Endothelial cell of umbilical vein (primary cell): ENCODE measurements at regions not wholly inside any gene's neighbourhood (a gene's known extent, or its start where the extent isn't known, plus 50 kb on each side); places are given as distances from the start of the nearest gene placed in this dataset.

ENCODE experiments used
- BruUV-seq: library from RNA; stranded (reverse); fragments of 400-500 nt; replicated peaks from 2 replicates; lab custom pipeline; 2021; lab: Mats Ljungman, UMichigan
- CTCF ChIA-PET: fragments of 300-600, 350-600 bp; sonication (Branson Sonifier 250); formaldehyde crosslinking; loops from one replicate; lab custom pipeline; 2021; ENCODE audit warnings: antibody characterized with exemption, inconsistent platforms; lab: Charles Lee
- POLR2A ChIA-PET: fragments of 300-600, 350-600 bp; sonication (Branson Sonifier 250); formaldehyde crosslinking; loops from one replicate; lab custom pipeline; 2021; ENCODE audit warnings: antibody characterized with exemption, inconsistent platforms; lab: Charles Lee
- DNase-seq: peaks from one replicate; pipeline ENCODE4 v3.0.0-alpha.2; 2011; ENCODE audit warnings: low read depth, low spot score
- FAIRE-seq: peaks from 2 replicates; lab custom pipeline; 2011; peaks lifted over from hg19 to GRCh38; lab: Jason Lieb, UNC
- H2AFZ ChIP-seq: 2 replicates; pipeline ENCODE4 v1.6.0; 2012; ENCODE audit warnings: low read depth, low read length, control low read depth, inconsistent platforms
- H3K27ac ChIP-seq: 2 replicates; pipeline ENCODE4 v1.5.1; 2011; ENCODE audit warnings: low read depth, mild to moderate bottlenecking, control low read depth, low read length, moderate library complexity; ENCODE audit not compliant: insufficient read depth
- H3K27me3 ChIP-seq, 2 experiments: 2 replicates each; pipeline versions ENCODE4 v1.6.0 to v1.6.1; 2011; ENCODE audit warnings: low read length in 2 of 2, mixed read lengths in 1 of 2; ENCODE audit not compliant: control insufficient read depth in 2 of 2, insufficient read depth in 2 of 2
- H3K36me3 ChIP-seq, 2 experiments: 2 replicates in 1 of 2; 3 replicates in 1 of 2; pipeline ENCODE4 v1.5.1; 2011; ENCODE audit warnings: low read length in 2 of 2, mild to moderate bottlenecking in 1 of 2, moderate library complexity in 1 of 2; ENCODE audit not compliant: control insufficient read depth in 2 of 2, insufficient read depth in 2 of 2; ENCODE audit errors: extremely low read depth in 1 of 2
- H3K4me1 ChIP-seq: 3 replicates; pipeline ENCODE4 v1.5.1; 2011; ENCODE audit warnings: mild to moderate bottlenecking, low read length; ENCODE audit not compliant: control insufficient read depth, insufficient read depth; ENCODE audit errors: extremely low read depth
- H3K4me2 ChIP-seq: 2 replicates; pipeline ENCODE4 v1.6.1; 2011; ENCODE audit warnings: low read length, control low read depth, mixed read lengths; ENCODE audit not compliant: insufficient read depth
- H3K4me3 ChIP-seq, 3 experiments: fragments of 200-600 bp in 1 of 3; sonication (generic), shearing (Covaris generic) in 1 of 3; replicated peaks in 1 of 3; 2 replicates each; pipeline ENCODE4 v1.5.1; 2011 to 2016; ENCODE audit warnings: control low read depth in 3 of 3, low read length in 3 of 3, mild to moderate bottlenecking in 2 of 3, inconsistent platforms in 1 of 3, low read depth in 1 of 3, moderate library complexity in 1 of 3; ENCODE audit not compliant: insufficient read depth in 1 of 3
- H3K79me2 ChIP-seq: 2 replicates; pipeline ENCODE4 v1.6.0; 2012; ENCODE audit warnings: low read length, inconsistent platforms; ENCODE audit not compliant: control insufficient read depth, insufficient read depth
- H3K9ac ChIP-seq: replicated peaks from 2 replicates; pipeline ENCODE3; 2011; ENCODE audit warnings: low read length, control low read depth; ENCODE audit not compliant: insufficient read depth; ENCODE audit errors: extremely low read depth
- H3K9me1 ChIP-seq: replicated peaks from 3 replicates; pipeline ENCODE4 v1.6.0; 2011; ENCODE audit warnings: mild to moderate bottlenecking, low read length; ENCODE audit not compliant: control insufficient read depth, insufficient read depth; ENCODE audit errors: extremely low read depth
- H3K9me3 ChIP-seq: replicated peaks from 2 replicates; pipeline ENCODE4 v1.5.1; 2012; ENCODE audit warnings: low read length, inconsistent platforms; ENCODE audit not compliant: control insufficient read depth, insufficient read depth
- H4K20me1 ChIP-seq: replicated peaks from 2 replicates; pipeline ENCODE3; 2011; ENCODE audit warnings: mild to moderate bottlenecking, low read length; ENCODE audit not compliant: control insufficient read depth, insufficient read depth; ENCODE audit errors: extremely low read depth
- EZH2 ChIP-seq: IDR thresholded peaks from 2 replicates; pipeline ENCODE4 v1.6.1; 2012; ENCODE audit warnings: borderline replicate concordance, low read depth, mild to moderate bottlenecking, moderate library complexity, low read length, inconsistent platforms; ENCODE audit not compliant: severe bottlenecking
- FOS ChIP-seq: IDR thresholded peaks from 2 replicates; pipeline ENCODE4 v1.6.1; 2011; ENCODE audit warnings: mild to moderate bottlenecking, low read length, moderate library complexity, borderline replicate concordance; ENCODE audit not compliant: insufficient read depth
- GATA2 ChIP-seq: IDR thresholded peaks from 2 replicates; pipeline ENCODE4 v1.7.0; 2011; ENCODE audit warnings: low read depth, mild to moderate bottlenecking, moderate library complexity, mixed read lengths, low read length; ENCODE audit not compliant: insufficient read length, insufficient read depth
- JUN ChIP-seq: IDR thresholded peaks from 2 replicates; pipeline ENCODE4 v1.6.1; 2011; ENCODE audit warnings: borderline replicate concordance, low read depth; ENCODE audit not compliant: insufficient read length, insufficient read depth
- MAX ChIP-seq: IDR thresholded peaks from 2 replicates; pipeline ENCODE4 v1.6.1; 2011; ENCODE audit not compliant: insufficient read depth, insufficient read length
- MYC ChIP-seq: IDR thresholded peaks from one replicate; pipeline ENCODE4 v1.6.1; 2011; ENCODE audit warnings: mild to moderate bottlenecking, low read depth, low read length
- POLR2A ChIP-seq: IDR thresholded peaks from 2 replicates; pipeline ENCODE4 v1.6.1; 2012; ENCODE audit warnings: low read depth, mild to moderate bottlenecking, control low read depth, low read length
- POLR2AphosphoS5 ChIP-seq: IDR thresholded peaks from 2 replicates; pipeline ENCODE4 v1.6.1; 2012; ENCODE audit warnings: low read depth, mild to moderate bottlenecking, control low read depth, low read length, moderate library complexity; ENCODE audit not compliant: insufficient read depth
- dilution Hi-C: fragments of 300-500 bp; cut with MboI; formaldehyde crosslinking; loops from one replicate; pipeline ENCODE4 v1.15.0; 2019; ENCODE audit warnings: low sequenced_read_pairs; ENCODE audit not compliant: extremely low pct_ligation_motif_present
- intact Hi-C: fragments of 100-400 bp; cut with micrococcal nuclease; formaldehyde crosslinking; loops from one replicate; pipeline ENCODE4 v1.10.0; 2022
- TF ChIP-seq, protein P1 (sequence below), 2 donors: IDR thresholded peaks; 1 replicate in 1 of 2; 2 replicates in 1 of 2; pipeline ENCODE4 v1.5.1; 2011; ENCODE audit warnings: low read length in 2 of 2, mild to moderate bottlenecking in 2 of 2, moderate library complexity in 2 of 2, control low read depth in 1 of 2, inconsistent platforms in 1 of 2, low read depth in 1 of 2; ENCODE audit not compliant: insufficient read depth in 1 of 2; ENCODE audit errors: extremely low read depth in 1 of 2

GRCh38 chr3:159721324-159721723 lies 267.3 kb upstream of the IL12A start:
- intact Hi-C loops (no loop called here), dilution Hi-C loops (no loop called here)
- peaks cover 2 to 3% of the 10 kb centered on the region in 2 experiments for H3K27me3 ChIP-seq
- H3K9ac ChIP-seq, result no peak overlapping the region
- FAIRE-seq (no peak), DNase-seq (no peak)
- H3K27ac ChIP-seq, result no peak overlapping the region
- H3K4me1 ChIP-seq, result peaks cover 3% of the 10 kb centered on the region
- no peaks in the 10 kb centered on the region for H3K9me3 ChIP-seq
- no peak overlapping the region for H3K4me3 ChIP-seq
- H3K9me1 ChIP-seq, result no peaks in the 10 kb centered on the region
- H4K20me1 ChIP-seq, result no peaks in the 10 kb centered on the region
- BruUV-seq, result no TSS peak
- H2AFZ ChIP-seq, result no peak overlapping the region
- CTCF ChIA-PET, result interaction anchor here (1.0 to 1.3 kb wide), 2 partner anchors 11 to 21 kb away, joined by 3 to 5 read pairs; no protein-coding TSS in a partner anchor
- no peak overlapping the region for H3K4me2 ChIP-seq
- POLR2A ChIA-PET, result no interaction called here
- no peaks in the 10 kb centered on the region for H3K36me3 ChIP-seq
- no peaks in the 10 kb centered on the region for H3K79me2 ChIP-seq
- no peak for TF ChIP-seq GATA2
- no peak for TF ChIP-seq FOS
- TF ChIP-seq, protein P1, sequence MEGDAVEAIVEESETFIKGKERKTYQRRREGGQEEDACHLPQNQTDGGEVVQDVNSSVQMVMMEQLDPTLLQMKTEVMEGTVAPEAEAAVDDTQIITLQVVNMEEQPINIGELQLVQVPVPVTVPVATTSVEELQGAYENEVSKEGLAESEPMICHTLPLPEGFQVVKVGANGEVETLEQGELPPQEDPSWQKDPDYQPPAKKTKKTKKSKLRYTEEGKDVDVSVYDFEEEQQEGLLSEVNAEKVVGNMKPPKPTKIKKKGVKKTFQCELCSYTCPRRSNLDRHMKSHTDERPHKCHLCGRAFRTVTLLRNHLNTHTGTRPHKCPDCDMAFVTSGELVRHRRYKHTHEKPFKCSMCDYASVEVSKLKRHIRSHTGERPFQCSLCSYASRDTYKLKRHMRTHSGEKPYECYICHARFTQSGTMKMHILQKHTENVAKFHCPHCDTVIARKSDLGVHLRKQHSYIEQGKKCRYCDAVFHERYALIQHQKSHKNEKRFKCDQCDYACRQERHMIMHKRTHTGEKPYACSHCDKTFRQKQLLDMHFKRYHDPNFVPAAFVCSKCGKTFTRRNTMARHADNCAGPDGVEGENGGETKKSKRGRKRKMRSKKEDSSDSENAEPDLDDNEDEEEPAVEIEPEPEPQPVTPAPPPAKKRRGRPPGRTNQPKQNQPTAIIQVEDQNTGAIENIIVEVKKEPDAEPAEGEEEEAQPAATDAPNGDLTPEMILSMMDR (IDR thresholded peaks at IDR 0.05; ENCODE audit: extremely low read depth in 1 of 2, insufficient read depth in 1 of 2, low read depth in 1 of 2, low read length in 2 of 2), result no peak
- TF ChIP-seq POLR2A, result no peak
- no peak for TF ChIP-seq JUN
- no peak for TF ChIP-seq MYC
- TF ChIP-seq MAX, result no peak
- TF ChIP-seq EZH2, result no peak
- no peak for TF ChIP-seq POLR2AphosphoS5
